GM23338 (cell line): ENCODE measurements at regions not wholly inside any gene's neighbourhood (a gene's known extent, or its start where the extent isn't known, plus 50 kb on each side); places are given as distances from the start of the nearest gene placed in this dataset.

Source experiments
- ATAC-seq: fragments of 200-7000 bp; cut with Tn5 transposase; 3 replicates; pipeline ENCODE4 v1.9.1; 2020
- DNase-seq: peaks from one replicate; pipeline ENCODE4 v3.0.0-alpha.2; 2015; ENCODE audit warnings: low spot score
- H2AFZ ChIP-seq: fragments of 200-600 bp; sonication (generic); 2 replicates; pipeline ENCODE4 v1.8.0; 2016; ENCODE audit warnings: antibody characterized with exemption, mild to moderate bottlenecking, moderate library complexity
- H3F3A ChIP-seq: fragments of 200-600 bp; sonication (generic); replicated peaks from 2 replicates; pipeline ENCODE4 v1.8.0; 2017; ENCODE audit warnings: antibody characterized with exemption, mixed run types, low read depth
- H3K27ac ChIP-seq: fragments of 200-600 bp; sonication (generic); 2 replicates; pipeline ENCODE4 v1.6.1; 2016; ENCODE audit warnings: low read depth
- H3K27me3 ChIP-seq: fragments of 200-600 bp; sonication (generic); 2 replicates; pipeline ENCODE4 v1.8.0; 2016; ENCODE audit warnings: mild to moderate bottlenecking, mixed run types, moderate library complexity; ENCODE audit not compliant: insufficient read depth
- H3K36me3 ChIP-seq: fragments of 200-600 bp; sonication (generic); 2 replicates; pipeline ENCODE4 v1.8.0; 2016; ENCODE audit warnings: mild to moderate bottlenecking; ENCODE audit not compliant: insufficient read depth
- H3K4me1 ChIP-seq: fragments of 200-600 bp; sonication (generic); 2 replicates; pipeline ENCODE4 v1.8.0; 2016; ENCODE audit warnings: mild to moderate bottlenecking, moderate library complexity; ENCODE audit not compliant: insufficient read depth
- H3K4me2 ChIP-seq: fragments of 200-600 bp; sonication (generic); 2 replicates; pipeline ENCODE4 v1.7.1; 2017; ENCODE audit warnings: mixed run types
- H3K4me3 ChIP-seq: fragments of 200-600 bp; sonication (generic); 2 replicates; pipeline ENCODE4 v1.6.1; 2016; ENCODE audit warnings: mixed run types
- H3K79me2 ChIP-seq: fragments of 200-600 bp; sonication (generic); replicated peaks from 2 replicates; pipeline ENCODE4 v1.8.0; 2017; ENCODE audit warnings: mild to moderate bottlenecking; ENCODE audit not compliant: insufficient read depth
- H3K9me2 ChIP-seq: fragments of 200-600 bp; sonication (generic); 2 replicates; pipeline ENCODE4 v1.8.0; 2017; ENCODE audit not compliant: insufficient read depth
- H4K20me1 ChIP-seq: fragments of 200-600 bp; sonication (generic); replicated peaks from 2 replicates; pipeline ENCODE4 v1.8.0; 2017; ENCODE audit warnings: mild to moderate bottlenecking; ENCODE audit not compliant: insufficient read depth
- H3K27ac Mint-ChIP-seq: 2 replicates; pipeline ENCODE4 v1.8.0; 2020; ENCODE audit warnings: inconsistent platforms, mild to moderate bottlenecking, moderate library complexity, mixed read lengths
- H3K27me3 Mint-ChIP-seq: 3 replicates; pipeline ENCODE4 v1.8.0; 2022; ENCODE audit warnings: low read depth, mild to moderate bottlenecking, moderate library complexity, mixed read lengths, inconsistent platforms; ENCODE audit not compliant: insufficient read depth, poor library complexity
- H3K36me3 Mint-ChIP-seq: 3 replicates; pipeline ENCODE4 v1.8.0; 2021; ENCODE audit warnings: low read depth, mild to moderate bottlenecking, inconsistent platforms, moderate library complexity, mixed read lengths
- H3K4me1 Mint-ChIP-seq: 3 replicates; pipeline ENCODE4 v1.8.0; 2020; ENCODE audit warnings: mild to moderate bottlenecking, inconsistent platforms, mixed read lengths
- H3K4me3 Mint-ChIP-seq: 3 replicates; pipeline ENCODE4 v1.8.0; 2021; ENCODE audit warnings: moderate library complexity, mild to moderate bottlenecking, inconsistent platforms, mixed read lengths
- H3K9me3 Mint-ChIP-seq: 3 replicates; pipeline ENCODE4 v1.8.0; 2020; ENCODE audit warnings: moderate library complexity, mild to moderate bottlenecking, inconsistent platforms, mixed read lengths
- CREB1 ChIP-seq: fragments of 250-450 bp; sonication (Bioruptor Pico); IDR thresholded peaks from 2 replicates; pipeline ENCODE4 v1.5.0; 2020; ENCODE audit warnings: low read depth, mild to moderate bottlenecking, moderate library complexity
- ETS1 ChIP-seq: IDR thresholded peaks from 2 replicates; pipeline ENCODE4 v1.6.1; 2016; ENCODE audit warnings: antibody characterized with exemption
- NANOG ChIP-seq: IDR thresholded peaks from 2 replicates; pipeline ENCODE4 v1.6.1; 2016; ENCODE audit warnings: antibody characterized with exemption, borderline replicate concordance
- ZNF114 ChIP-seq: fragments of 250-450 bp; sonication (Bioruptor Pico); IDR thresholded peaks from 2 replicates; pipeline ENCODE4 v1.5.0; 2020; ENCODE audit warnings: mild to moderate bottlenecking, moderate library complexity
- ZNF462 ChIP-seq: fragments of 250-450 bp; sonication (Bioruptor Pico); IDR thresholded peaks from 2 replicates; pipeline ENCODE4 v1.5.0; 2020; ENCODE audit warnings: mild to moderate bottlenecking, moderate library complexity
- TF ChIP-seq, protein P1 (sequence below): IDR thresholded peaks from one replicate; pipeline ENCODE4 v1.6.1; 2018; ENCODE audit warnings: antibody characterized with exemption; ENCODE audit not compliant: unreplicated experiment

DNA sequence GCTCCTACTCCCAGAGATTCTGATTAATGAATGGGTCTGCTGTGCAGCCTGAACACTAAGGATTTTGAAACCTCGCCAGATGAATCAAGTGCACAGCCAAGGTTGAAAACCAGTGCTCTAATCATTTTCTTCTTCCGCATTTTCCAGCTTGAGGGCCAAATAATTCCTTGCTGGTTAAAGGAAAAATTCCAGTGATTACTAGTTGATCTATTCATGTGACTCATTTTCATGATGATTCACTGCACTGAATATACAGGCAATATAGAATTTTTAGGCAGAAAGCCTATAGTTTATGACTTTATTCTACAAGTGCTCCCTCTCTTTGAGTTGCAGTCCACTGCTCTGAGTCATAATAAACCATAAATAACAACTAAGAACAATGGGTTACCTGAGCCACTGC, 80.6 kb upstream of the PROKR2 start (continued):
- TF ChIP-seq ZNF462 (CRISPR knock-in tag) = no peak
- no peak for TF ChIP-seq ZNF114 (CRISPR knock-in tag)

DNA sequence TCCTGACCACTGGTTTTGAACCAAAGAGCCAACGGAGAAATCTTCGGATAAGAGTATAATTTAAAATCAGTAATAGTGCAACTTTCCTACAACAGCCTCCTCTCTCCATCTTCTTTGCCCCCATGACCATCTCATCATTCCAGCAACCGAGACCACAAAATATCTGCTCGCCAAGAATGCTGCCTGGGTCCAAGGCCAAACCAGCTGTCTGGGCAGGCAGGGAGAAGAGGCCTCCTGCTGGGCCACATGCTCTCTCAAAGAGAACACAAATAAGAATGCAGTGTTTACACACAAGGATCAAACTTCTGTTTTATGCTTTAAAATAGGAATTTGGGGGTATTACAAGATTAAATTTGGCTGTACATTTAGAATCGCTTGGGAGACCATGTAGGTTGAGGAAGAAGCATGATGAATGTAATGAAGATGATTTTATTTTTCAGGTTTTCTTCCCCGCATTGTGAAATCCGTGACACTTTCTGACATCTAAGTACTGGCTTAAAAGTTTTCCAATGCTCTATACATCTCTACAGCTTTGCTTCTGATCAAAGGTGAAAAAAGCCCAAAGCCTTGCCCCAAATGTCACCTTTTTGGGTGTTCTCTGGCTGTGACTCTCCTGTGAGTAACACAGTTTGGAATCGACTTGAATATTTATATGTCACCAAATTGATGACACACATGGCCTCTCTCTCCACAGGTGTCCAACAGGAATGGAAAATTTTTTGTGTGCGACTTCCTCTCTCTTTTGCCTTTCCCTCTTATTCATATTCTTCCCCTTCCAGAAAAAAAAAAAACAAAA, 79.4 kb upstream of the PROKR2 start:
- H3K36me3 ChIP-seq = no peaks in the 10 kb centered on the region
- peaks cover 4% of the 10 kb centered on the region; the same call in 1 of the 2 replicates for H3K9me2 ChIP-seq
- H3K4me1 ChIP-seq = peaks cover 4% of the 10 kb centered on the region; the same call in 1 of the 2 replicates
- H3K79me2 ChIP-seq = no peaks in the 10 kb centered on the region
- no peak overlapping the region for H3K4me3 ChIP-seq
- TF ChIP-seq CREB1 (CRISPR knock-in tag) (no peak), NANOG (no peak), ETS1 (no peak)
- TF ChIP-seq, protein P1, sequence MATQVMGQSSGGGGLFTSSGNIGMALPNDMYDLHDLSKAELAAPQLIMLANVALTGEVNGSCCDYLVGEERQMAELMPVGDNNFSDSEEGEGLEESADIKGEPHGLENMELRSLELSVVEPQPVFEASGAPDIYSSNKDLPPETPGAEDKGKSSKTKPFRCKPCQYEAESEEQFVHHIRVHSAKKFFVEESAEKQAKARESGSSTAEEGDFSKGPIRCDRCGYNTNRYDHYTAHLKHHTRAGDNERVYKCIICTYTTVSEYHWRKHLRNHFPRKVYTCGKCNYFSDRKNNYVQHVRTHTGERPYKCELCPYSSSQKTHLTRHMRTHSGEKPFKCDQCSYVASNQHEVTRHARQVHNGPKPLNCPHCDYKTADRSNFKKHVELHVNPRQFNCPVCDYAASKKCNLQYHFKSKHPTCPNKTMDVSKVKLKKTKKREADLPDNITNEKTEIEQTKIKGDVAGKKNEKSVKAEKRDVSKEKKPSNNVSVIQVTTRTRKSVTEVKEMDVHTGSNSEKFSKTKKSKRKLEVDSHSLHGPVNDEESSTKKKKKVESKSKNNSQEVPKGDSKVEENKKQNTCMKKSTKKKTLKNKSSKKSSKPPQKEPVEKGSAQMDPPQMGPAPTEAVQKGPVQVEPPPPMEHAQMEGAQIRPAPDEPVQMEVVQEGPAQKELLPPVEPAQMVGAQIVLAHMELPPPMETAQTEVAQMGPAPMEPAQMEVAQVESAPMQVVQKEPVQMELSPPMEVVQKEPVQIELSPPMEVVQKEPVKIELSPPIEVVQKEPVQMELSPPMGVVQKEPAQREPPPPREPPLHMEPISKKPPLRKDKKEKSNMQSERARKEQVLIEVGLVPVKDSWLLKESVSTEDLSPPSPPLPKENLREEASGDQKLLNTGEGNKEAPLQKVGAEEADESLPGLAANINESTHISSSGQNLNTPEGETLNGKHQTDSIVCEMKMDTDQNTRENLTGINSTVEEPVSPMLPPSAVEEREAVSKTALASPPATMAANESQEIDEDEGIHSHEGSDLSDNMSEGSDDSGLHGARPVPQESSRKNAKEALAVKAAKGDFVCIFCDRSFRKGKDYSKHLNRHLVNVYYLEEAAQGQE = no peak
- DNase-seq (no peak), ATAC-seq (no peak)
- no peaks in the 10 kb centered on the region; the same call in 2 of the 3 replicates for H3K9me3 Mint-ChIP-seq
- H3K4me3 Mint-ChIP-seq = no peak overlapping the region
- H2AFZ ChIP-seq = no peak overlapping the region
- no peak overlapping the region for H3K27ac ChIP-seq
- H3K27me3 Mint-ChIP-seq = no peaks in the 10 kb centered on the region
- no peak overlapping the region for H3K4me2 ChIP-seq
- no peaks in the 10 kb centered on the region for H4K20me1 ChIP-seq
- no peaks in the 10 kb centered on the region for H3K36me3 Mint-ChIP-seq
- no peak overlapping the region for H3K27ac Mint-ChIP-seq
- H3K27me3 ChIP-seq = no peaks in the 10 kb centered on the region
- peaks cover 6% of the 10 kb centered on the region; the same call in 2 of the 3 replicates for H3K4me1 Mint-ChIP-seq
- no peaks in the 10 kb centered on the region for H3F3A ChIP-seq
